DMS 273 (cell line): ENCODE measurements at regions not wholly inside any gene's neighbourhood (a gene's known extent, or its start where the extent isn't known, plus 50 kb on each side); places are given as distances from the start of the nearest gene placed in this dataset.
A peak's percentile ranks its signal among the peaks of the same experiment; 100 is the strongest.

Experiments used
- DNase-seq: peaks from one replicate; lab custom pipeline; 2025; ENCODE audit not compliant: unreplicated experiment; lab: John Stamatoyannopoulos, UW

DNA sequence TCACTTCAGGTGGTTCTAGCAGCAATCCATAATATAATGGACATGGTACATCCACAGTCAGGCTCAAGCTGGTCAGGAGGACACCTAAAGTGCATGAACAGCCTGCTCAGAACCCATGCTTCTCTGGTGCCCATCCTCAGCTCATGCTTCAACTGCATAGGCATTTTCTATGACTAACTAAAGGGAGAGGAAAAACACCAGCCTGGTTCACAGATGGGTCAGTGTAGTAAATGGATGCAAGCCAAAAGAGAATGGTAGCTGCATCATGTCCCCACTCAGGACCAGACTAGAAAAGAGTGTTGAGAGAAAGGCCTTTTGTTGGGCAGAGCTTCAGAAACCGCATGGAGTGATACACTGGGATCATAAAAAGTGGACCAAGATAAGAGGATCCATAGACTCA, 556.6 kb downstream of the TLE1 start:
- no peak for DNase-seq

DNA sequence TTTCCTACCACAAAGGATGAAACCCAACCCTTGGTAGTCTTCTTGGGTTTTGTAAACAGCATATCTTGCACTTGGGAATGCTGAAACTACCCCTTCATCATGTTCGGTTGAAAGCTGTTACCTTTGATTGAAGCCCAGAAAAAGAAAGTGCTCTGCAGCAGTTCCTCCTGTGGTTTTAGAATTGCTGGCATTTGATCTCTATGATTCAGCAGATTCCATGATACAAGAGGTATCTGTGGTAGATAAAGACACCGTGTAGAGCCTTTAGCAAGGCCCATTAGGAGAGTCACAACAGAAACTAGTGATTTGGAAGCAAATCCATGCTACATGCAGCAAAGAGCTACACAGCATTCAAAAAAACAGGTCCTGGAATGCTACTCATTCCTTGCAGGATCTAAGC, 557.0 kb downstream of the TLE1 start:
- no peak for DNase-seq

DNA sequence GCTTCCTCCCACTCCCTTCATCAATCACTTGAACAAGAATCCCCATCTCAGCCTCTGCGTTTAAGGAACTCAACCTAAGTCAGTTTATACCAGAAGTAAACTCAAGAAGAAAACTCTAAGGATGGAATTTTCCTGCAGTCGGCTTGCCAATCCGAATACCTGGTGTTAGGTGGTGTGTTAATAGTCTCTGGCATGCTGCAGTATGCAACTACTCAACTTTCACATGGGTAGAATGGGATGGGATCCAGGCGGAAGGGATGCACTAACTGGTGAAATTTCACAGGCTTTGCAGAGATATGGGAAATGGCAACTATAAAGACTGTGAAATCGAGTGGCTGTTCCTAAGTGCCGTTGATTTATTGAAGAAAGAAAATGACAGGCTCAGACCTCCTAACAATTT, 560.6 kb downstream of the TLE1 start:
- no peak for DNase-seq

DNA sequence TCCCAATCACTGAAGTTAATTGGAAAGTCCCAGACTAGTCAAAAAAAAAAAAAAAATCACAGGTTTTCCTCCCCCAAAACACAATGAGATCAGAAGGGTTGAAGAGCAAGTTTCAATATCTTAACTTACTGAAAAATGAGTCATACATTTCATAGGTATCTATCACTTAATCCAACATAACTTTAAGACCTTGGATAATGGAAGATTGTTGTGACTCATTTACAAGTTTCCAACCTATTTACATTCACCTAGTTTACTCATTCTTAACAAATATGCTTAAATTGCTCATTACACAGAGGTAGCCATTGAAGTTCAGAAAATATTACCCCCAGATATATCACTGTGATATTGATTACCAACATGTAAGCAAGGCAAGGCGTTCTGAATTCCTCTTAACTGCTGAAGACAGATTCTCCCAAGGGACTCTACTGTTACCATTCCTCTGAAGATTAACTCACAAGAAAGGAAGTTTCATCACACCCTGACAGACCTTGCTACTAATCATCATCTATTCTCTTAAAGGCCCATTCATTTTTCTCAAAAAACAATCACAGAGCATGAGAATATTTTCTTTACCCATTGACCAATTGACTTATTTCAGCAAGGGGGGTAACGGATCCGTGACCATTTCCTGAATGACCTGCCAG, 563.8 kb downstream of the TLE1 start:
- no peak for DNase-seq

DNA sequence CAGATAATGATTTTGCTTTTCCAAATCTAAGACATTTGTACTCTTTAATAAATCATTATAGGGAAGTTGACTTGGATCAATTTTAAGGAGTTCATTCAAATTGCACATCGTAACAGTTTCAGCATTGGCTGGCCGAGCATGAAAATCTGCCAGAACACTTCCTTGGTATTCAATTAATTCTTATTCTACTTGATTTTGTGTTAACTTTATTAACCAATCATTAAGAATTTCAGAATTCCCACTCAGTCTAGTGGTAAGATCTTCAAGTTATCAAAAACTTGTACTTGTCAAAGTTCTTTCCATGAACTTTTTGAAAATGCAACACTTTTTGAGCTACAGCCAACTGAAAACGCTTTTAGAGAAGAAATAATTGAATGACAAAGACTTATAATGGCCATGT, 565.8 kb downstream of the TLE1 start:
- DNase-seq, result no peak

DNA sequence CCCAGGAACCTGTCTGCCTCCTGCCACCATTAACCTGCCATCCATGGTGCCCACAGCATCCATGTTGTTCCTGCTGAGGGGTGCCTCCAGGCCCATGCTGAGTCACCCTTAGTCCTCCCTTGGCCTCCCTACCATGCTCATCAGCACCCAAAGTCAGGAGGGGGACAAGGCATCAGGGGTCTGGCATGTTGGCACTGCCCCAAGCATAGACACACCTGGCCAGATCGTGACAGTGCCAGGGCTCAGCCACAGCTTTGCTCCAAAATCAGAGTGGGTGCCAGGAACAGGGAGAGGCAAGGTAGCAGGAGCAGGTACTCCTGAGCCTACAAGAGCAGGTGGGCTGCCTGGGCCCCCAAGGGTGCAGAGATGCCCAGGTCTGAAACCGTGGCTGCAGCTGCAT, 566.6 kb downstream of the TLE1 start:
- no peak for DNase-seq

DNA sequence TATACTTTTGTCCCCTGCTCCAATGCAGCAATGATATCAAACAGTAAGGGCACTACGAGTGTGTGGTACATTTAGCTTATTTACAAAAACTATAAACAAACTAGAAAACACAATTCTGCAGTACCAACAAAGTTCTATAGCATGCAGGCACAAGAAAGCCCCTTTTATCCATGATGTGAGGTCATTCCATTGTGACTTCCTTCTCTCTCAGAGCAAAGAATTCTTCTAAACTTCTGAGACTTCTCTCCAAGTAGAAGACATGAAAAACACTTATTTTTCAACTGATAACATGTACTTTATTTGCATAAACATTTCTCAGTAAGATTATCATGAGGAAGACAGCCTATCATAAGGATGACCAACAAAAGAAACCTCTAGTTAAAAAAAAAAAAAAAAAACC, 569.8 kb downstream of the TLE1 start:
- DNase-seq, result no peak

DNA sequence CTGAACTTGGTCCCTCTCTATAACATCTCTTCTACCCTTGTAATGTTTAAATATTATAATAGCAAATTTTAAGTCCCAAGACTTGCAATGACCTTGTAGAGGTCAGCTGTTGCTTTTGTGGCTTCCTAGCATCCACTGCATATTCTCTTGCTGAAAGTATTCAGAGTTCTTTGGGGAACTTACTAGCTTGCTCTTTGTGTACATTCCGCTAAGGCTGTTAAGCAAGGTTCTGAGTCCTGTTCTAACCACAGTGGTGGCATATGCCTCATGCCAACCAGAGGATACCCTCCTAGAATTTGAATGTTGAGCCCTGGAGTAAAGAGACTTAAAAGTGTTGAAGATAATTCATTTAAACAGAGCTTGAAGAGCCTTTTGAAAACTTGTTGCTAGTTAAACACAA, 570.9 kb downstream of the TLE1 start:
- DNase-seq, result no peak

DNA sequence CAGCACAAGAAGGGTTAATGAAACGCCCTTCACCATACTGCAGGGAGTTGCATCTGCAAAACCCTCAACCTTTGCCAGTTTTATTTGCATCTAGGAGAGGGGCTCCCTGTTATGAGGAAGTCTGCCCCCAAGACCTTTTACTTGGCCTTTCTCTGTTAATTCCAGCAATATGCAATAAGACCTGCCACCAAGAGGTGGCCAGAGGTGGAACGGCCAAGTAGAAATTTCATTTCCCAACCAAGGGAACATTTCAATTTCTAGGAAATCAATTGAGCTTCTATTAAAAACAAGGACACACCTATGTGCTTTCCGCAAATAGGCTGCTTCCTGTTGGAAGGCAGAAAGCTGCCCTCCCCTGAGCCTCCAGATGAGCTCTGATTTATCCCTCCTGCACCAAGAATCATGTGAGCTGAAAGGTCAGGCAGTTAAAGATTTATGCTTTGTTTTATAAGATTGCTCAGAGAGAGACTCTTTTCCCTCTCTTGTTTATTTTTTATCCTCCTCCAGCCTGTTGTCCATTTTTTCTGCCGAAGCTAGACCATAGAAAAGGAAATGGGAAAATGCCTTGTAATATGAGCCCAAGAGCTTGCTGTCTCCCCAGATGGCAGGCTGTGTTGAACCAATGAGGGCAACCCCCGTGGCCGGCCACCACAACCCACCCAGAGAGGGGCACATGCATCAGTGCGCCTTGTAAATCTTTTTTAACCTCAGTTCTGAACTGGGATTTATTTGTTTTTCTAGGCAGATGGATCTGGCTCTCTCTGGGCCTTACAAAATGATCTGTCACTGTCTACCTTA, 572.8 kb downstream of the TLE1 start:
- DNase-seq, result peak; percentile 22

DNA sequence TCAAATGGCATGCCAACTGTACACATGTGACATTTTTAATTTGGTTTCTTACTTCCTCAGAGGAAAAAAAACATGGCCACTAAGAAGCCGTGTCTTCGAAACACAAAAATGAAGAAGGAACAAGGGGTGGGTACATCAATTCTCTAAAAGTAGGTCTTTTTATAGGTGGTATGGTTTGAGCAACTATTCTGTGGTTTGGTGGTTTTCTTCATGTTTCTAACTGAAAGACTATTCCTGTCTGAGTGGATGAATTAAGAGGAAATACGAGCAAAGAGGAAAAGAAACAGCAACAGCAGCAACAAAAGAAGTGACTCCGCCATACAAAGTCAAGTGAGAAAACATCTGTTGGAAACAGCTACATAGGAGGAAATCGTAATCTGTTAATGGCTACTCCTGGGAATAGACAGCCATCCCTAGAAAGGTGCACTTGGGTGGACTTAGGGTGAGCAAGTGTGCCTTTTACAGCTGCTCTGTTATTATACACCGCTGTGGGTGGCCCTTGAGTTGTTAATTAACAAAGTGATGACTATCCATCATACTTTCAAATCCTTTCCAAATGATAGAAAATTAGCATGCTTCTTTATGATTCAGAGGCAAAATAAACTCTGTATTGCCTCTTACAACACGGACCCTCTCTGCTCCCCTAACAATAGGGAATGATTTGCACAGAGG, 575.8 kb downstream of the TLE1 start:
- no peak for DNase-seq

DNA sequence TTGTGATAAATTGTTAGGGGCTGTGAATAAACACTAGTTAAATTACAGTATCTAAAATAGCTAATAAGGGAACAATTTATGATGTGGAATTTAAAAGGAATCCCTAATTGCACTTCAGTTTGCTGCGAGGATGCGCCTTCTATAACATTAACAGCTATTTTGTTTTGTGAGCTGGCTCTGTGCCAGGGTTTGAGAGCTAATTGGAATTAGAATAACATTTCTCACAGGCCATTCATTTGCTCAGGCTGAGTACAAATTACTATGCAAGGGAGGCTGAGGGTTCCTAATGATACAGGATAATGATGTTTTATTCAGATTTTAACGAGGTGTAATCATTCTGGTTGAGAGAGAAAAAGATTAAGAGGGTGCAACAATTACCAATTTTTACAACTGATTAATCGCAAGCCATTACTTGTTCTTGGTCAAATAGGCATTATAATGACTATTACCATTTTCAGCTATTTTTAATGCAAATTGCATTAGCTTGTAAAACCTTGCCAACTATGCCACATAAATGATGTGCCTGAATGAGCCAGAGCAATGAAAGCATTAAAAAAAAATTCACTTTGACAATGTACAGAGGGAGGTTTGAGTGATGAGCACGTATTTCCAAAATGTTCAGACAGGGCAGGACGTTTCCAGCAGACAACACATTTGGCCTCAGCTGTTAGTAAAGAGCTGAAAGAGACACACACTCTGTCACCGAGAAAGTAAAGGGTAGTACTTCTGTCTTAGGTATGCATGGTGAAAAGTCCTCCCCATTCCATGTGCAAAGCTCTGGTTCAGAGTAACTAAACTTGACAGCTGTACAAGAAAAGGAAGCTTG, 576.5 kb downstream of the TLE1 start:
- DNase-seq, result peak; percentile 19

DNA sequence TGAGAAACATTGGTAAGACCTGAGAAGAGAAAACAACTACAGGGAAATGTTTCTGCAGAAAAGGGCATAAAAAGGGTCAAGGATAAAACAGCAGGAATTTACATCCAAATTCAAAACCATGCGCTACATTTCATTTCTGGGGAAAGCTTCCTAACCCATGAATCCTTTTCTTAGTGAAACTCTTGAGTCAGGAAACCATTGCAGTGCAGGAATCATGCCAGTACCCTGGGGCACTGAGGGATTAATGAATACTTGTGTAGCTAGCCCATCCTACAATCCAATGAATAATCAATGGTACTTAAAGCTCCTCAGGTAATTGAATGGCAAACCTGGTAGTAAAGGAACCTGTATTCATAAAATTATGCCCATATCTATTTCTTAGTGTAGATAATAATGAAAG, 580.5 kb downstream of the TLE1 start:
- no peak for DNase-seq

DNA sequence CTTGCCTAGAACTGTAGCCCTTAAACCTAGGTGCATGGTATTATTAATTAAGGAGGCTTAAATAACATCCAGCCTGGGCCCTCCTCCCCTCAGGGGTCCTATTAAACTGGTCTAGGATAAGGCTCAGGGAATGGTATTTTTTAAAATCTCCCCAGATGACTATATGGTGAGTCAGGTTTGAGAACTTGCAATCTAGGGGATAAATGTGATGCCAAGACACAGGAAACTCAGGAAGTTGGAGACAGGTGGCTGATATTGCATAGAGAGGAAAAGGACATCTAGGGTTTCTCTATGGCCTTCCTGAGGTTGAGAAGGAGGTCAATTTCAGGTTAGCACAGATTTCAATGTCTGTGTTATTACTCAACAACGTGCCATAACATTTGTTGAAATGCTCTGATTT, 581.0 kb downstream of the TLE1 start:
- no peak for DNase-seq

DNA sequence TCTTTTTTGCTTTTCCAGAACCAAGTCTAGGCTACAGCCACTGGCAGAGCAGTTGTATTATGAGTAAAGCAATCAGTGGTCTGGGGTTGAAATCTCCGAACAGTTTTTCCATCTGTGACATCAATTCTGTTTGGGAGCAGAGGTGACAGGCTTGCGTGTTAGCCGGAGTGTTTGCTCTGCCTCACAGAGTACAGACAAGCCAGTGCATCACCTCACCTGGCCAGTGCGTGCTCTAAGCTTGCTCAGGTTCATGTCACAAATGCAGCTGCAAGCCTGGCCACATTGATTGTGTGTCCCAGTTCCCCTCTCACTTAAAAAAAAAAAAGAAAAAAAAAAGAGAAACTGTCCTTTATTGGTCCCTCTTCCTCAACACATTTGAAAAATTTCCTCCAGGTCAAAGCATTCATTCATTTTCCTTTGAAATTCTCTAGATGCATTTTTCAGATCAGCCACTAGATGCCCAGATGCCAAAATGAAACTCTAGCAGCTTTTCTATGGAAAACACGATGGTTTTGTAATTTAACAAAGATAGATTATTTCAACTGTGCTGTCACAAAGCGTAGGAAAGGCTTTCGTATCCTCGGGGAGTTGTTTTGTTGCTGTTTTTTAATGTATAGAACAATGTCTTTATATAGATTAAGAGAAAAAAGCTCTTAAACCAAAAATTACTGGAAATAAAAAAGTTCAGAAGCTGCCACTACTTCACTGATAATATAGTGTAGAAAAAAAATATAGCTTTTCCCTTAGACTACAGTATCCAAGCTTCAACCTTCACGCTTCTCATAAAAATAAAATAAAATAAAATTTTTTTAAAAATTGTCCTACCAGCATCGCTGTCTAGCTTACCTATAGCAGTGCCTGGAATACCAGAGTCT, 585.5 kb downstream of the TLE1 start:
- peak; percentile 3 for DNase-seq

DNA sequence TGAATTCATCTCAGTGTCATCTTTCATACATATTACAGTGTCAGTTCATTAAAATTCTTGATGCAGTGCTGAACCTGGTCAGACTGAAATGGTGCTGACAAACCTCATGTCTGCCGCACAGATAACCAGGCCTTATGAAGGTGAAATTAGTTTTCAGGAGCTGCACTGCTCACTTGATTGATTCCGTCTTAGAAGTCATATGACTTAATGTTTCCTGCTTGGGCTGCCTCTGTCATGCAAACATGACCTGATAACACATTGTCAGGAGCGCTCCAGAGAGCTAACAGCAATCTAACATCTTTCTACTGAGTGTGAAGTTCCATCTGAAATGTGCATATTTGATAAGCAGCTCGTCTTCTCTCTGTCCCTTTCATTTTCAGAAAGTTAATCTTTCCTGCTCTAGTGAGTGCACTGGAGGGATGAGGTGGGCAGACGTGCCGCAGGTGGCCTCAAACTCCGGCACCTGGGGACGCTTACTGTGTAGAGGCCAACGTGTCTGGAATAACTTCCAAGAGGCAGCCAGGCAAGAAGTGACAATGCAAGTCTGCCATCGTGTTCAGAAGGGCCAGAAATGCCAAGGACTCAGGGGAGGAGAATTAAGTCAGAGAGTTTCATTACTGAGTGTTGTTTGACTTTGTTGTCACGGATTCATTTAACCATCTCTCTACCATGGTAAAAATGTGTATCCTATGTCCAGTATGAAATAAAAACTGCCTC, 592.1 kb downstream of the TLE1 start:
- DNase-seq, result no peak

DNA sequence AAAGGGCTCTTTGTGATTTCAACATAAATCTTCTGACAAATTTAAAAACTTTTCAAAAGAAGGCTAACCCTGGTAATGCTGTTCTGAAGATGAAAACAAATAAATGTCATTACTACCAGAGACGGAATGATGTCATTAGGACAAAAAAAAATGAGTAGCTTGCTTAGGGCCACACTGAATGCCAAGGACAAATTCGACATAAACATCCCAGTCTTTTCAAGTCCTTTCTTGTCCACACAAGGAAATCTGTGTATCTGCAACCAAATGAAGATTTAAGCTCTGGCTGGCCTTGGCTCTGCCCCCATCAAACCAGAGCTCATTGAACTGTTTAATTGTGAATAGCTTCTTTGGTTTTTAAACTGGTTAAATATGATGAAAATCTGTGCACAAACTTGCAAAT, 592.7 kb downstream of the TLE1 start:
- DNase-seq, result no peak

DNA sequence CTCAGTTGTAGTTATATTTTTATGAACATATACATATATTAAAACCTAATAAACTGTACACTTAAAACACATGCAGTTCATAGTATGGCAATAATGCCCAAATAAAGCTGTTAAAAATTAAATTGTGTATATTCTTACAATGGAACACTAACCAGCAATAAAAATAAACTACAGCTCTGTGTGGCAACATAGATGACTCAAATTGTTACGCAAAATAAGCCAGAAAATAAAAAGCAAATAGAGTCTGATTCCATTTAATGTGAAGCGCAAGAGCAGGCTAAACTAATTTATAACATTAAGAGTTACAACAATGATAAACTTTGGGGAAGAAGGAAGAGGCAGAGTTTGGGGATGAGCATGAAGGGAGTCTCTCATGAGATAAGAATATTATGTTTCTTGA, 597.3 kb downstream of the TLE1 start:
- DNase-seq, result no peak

DNA sequence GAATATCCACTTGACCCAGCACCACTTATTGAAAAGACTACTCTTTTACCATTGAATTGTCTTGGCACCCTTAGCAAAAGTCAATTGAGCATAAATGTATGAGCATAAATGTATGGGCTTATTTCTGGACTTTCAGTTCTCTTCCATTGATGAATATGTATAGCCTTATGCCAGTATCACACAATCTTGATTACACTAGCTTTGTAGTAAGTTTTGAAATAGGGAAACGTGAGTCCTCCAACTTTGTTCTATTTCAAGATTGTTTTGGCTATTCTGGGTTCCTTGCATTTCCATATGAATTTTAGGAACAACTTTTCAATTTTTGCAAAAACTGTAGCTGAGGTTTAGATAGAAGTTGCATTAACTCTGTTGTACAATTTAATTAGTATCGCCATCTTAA, 601.0 kb downstream of the TLE1 start:
- no peak for DNase-seq

DNA sequence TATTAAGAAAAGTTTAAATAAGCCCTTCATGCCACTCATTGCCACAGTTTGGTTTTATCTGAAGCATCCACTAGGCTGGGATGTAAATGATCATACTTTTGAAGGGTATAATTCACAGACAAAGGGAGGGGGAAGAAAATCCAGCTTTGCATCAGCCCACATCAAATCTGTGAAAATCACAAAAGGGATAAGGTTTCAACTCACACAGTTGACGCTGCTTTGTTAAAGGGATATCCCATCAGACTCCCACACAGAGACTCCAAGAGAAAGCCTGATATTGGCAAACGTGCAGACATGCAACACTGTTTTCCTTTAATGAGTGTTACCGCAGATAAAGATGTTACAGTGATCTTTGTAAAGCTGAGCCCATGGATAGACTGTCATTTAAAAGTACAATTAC, 602.9 kb downstream of the TLE1 start:
- DNase-seq, result no peak
